H1 (cell line): ENCODE measurements at regions not wholly inside any gene's neighbourhood (a gene's known extent, or its start where the extent isn't known, plus 50 kb on each side); places are given as distances from the start of the nearest gene placed in this dataset.

ENCODE experiments used
- CTCF ChIA-PET: fragments of 300-600 bp; sonication (Branson Sonifier 250); formaldehyde crosslinking; loops from one replicate; lab custom pipeline; 2021; ENCODE audit not compliant: partially characterized antibody; lab: Charles Lee
- POLR2A ChIA-PET: fragments of 300-600 bp; sonication (Branson Sonifier 250); formaldehyde crosslinking; loops from one replicate; lab custom pipeline; 2021; ENCODE audit warnings: inconsistent platforms; ENCODE audit not compliant: partially characterized antibody; lab: Charles Lee
- DNase-seq, 2 experiments: peaks; one replicate each; pipeline versions ENCODE4 v3.0.0 to v3.0.0-alpha.2; 2010 to 2022; ENCODE audit warnings: low spot score in 2 of 2, low read depth in 1 of 2, mixed read lengths in 1 of 2
- FAIRE-seq: peaks from 2 replicates; lab custom pipeline; 2011; peaks lifted over from hg19 to GRCh38; lab: Jason Lieb, UNC
- H2AFZ ChIP-seq: 2 replicates; pipeline ENCODE4 v1.8.1; 2012; ENCODE audit warnings: low read length, inconsistent platforms
- H2AK5ac ChIP-seq: 2 replicates; pipeline ENCODE4 v1.6.1; 2013; ENCODE audit warnings: low read depth, low read length
- H2BK120ac ChIP-seq: replicated peaks from 2 replicates; pipeline ENCODE3; 2013; ENCODE audit warnings: low read depth, low read length, inconsistent platforms
- H2BK12ac ChIP-seq: 2 replicates; pipeline ENCODE4 v1.6.1; 2013; ENCODE audit warnings: low read depth, low read length
- H2BK15ac ChIP-seq: 2 replicates; pipeline ENCODE4 v1.6.1; 2013; ENCODE audit warnings: low read length
- H2BK20ac ChIP-seq: 2 replicates; pipeline ENCODE4 v1.6.1; 2013; ENCODE audit warnings: low read length
- H2BK5ac ChIP-seq: 2 replicates; pipeline ENCODE4 v1.6.1; 2013; ENCODE audit warnings: low read depth, low read length
- H3K14ac ChIP-seq: 2 replicates; pipeline ENCODE4 v1.6.1; 2013; ENCODE audit warnings: inconsistent platforms; ENCODE audit not compliant: insufficient read length
- H3K18ac ChIP-seq: 2 replicates; pipeline ENCODE4 v1.6.1; 2013; ENCODE audit warnings: low read length; ENCODE audit errors: extremely low read depth
- H3K23ac ChIP-seq: 2 replicates; pipeline ENCODE4 v1.6.1; 2013; ENCODE audit warnings: inconsistent platforms; ENCODE audit not compliant: insufficient read length
- H3K23me2 ChIP-seq: 2 replicates; pipeline ENCODE4 v1.6.1; 2013; ENCODE audit warnings: low read depth, low read length
- H3K27ac ChIP-seq: 2 replicates; pipeline ENCODE4 v1.6.1; 2011; ENCODE audit warnings: low read depth, low read length, inconsistent platforms
- H3K27me3 ChIP-seq, 4 experiments: replicated peaks in 1 of 4; 1 replicate in 1 of 4; 2 replicates in 3 of 4; pipeline versions ENCODE4 v1.6.1 to v1.8.1; 2011 to 2013; ENCODE audit warnings: low read length in 3 of 4, mild to moderate bottlenecking in 3 of 4, inconsistent platforms in 2 of 4, mixed read lengths in 2 of 4, moderate library complexity in 1 of 4; ENCODE audit not compliant: control insufficient read depth in 3 of 4, insufficient read depth in 3 of 4; ENCODE audit errors: extremely low read depth in 1 of 4
- H3K36me3 ChIP-seq, 4 experiments: 2 replicates each; pipeline versions ENCODE4 v1.6.1 to v1.8.1; 2011 to 2013; ENCODE audit warnings: mild to moderate bottlenecking in 4 of 4, low read length in 3 of 4, moderate library complexity in 2 of 4, control low read depth in 1 of 4, inconsistent platforms in 1 of 4; ENCODE audit not compliant: insufficient read depth in 4 of 4, control insufficient read depth in 2 of 4
- H3K4ac ChIP-seq: replicated peaks from 2 replicates; pipeline ENCODE3; 2013; ENCODE audit warnings: low read length, low read depth, mixed read lengths, inconsistent platforms; ENCODE audit not compliant: insufficient read length
- H3K4me1 ChIP-seq, 4 experiments: replicated peaks in 1 of 4; 1 replicate in 1 of 4; 2 replicates in 3 of 4; pipeline versions ENCODE4 v1.6.1 to v1.8.1; 2011 to 2013; ENCODE audit warnings: low read length in 3 of 4, inconsistent platforms in 2 of 4, mixed read lengths in 1 of 4; ENCODE audit not compliant: insufficient read depth in 4 of 4, control insufficient read depth in 3 of 4
- H3K4me2 ChIP-seq, 2 experiments: 2 replicates each; pipeline versions ENCODE4 v1.6.1 to v1.8.1; 2011 to 2013; ENCODE audit warnings: low read depth in 2 of 2, low read length in 2 of 2, control low read depth in 1 of 2, inconsistent platforms in 1 of 2, mild to moderate bottlenecking in 1 of 2; ENCODE audit not compliant: insufficient read depth in 1 of 2
- H3K4me3 ChIP-seq, 4 experiments: fragments of 200-600, 300-600 bp in 1 of 4; sonication (generic), shearing (Covaris generic), sonication (Bioruptor Twin) in 1 of 4; 2 replicates each; pipeline versions ENCODE4 v1.5.1 to v1.8.1; 2011 to 2016; ENCODE audit warnings: low read length in 4 of 4, low read depth in 3 of 4, control low read depth in 2 of 4, inconsistent platforms in 2 of 4, mild to moderate bottlenecking in 2 of 4, mixed read lengths in 1 of 4, moderate library complexity in 1 of 4; ENCODE audit not compliant: insufficient read depth in 2 of 4; ENCODE audit errors: extremely low read depth in 1 of 4
- H3K56ac ChIP-seq: replicated peaks from 2 replicates; pipeline ENCODE3; 2013; ENCODE audit warnings: low read depth, mild to moderate bottlenecking, mixed read lengths, low read length, inconsistent platforms; ENCODE audit not compliant: insufficient read length
- H3K79me1 ChIP-seq: 2 replicates; pipeline ENCODE4 v1.6.1; 2013; ENCODE audit warnings: low read depth, low read length, control low read depth
- H3K79me2 ChIP-seq, 2 experiments: 2 replicates each; pipeline versions ENCODE4 v1.6.1 to v1.8.1; 2012 to 2013; ENCODE audit warnings: low read length in 2 of 2, mild to moderate bottlenecking in 2 of 2, inconsistent platforms in 1 of 2; ENCODE audit not compliant: insufficient read depth in 2 of 2, control insufficient read depth in 1 of 2
- H3K9ac ChIP-seq, 4 experiments: replicated peaks in 1 of 4; 1 replicate in 1 of 4; 2 replicates in 3 of 4; pipeline versions ENCODE4 v1.6.1 to v1.8.1; 2011 to 2013; ENCODE audit warnings: low read depth in 3 of 4, low read length in 3 of 4, control low read depth in 2 of 4, mild to moderate bottlenecking in 2 of 4, moderate library complexity in 2 of 4, inconsistent platforms in 1 of 4; ENCODE audit errors: extremely low read depth in 1 of 4
- H3K9me3 ChIP-seq, 2 experiments: 2 replicates each; pipeline versions ENCODE4 v1.6.1 to v1.8.1; 2012 to 2013; ENCODE audit warnings: mild to moderate bottlenecking in 2 of 2, moderate library complexity in 2 of 2, control low read depth in 1 of 2, inconsistent platforms in 1 of 2, low read depth in 1 of 2, low read length in 1 of 2, mixed read lengths in 1 of 2; ENCODE audit not compliant: insufficient read depth in 2 of 2
- H4K20me1 ChIP-seq, 2 experiments: replicated peaks in 1 of 2; 2 replicates each; pipeline versions ENCODE3 to v1.8.1; 2011 to 2013; ENCODE audit warnings: inconsistent platforms in 2 of 2, low read length in 2 of 2, mild to moderate bottlenecking in 1 of 2; ENCODE audit not compliant: insufficient read depth in 2 of 2, control insufficient read depth in 1 of 2
- H4K5ac ChIP-seq: 2 replicates; pipeline ENCODE4 v1.6.1; 2013; ENCODE audit warnings: low read length, low read depth, mixed read lengths, inconsistent platforms; ENCODE audit not compliant: insufficient read length
- H4K8ac ChIP-seq: 2 replicates; pipeline ENCODE4 v1.8.0; 2013; ENCODE audit warnings: mild to moderate bottlenecking, moderate library complexity, low read length, inconsistent platforms; ENCODE audit not compliant: insufficient read depth; ENCODE audit errors: extremely low read depth
- H4K91ac ChIP-seq: replicated peaks from 2 replicates; pipeline ENCODE3; 2013; ENCODE audit warnings: low read length, mixed read lengths, inconsistent platforms; ENCODE audit not compliant: insufficient read length
- EZH2 ChIP-seq: fragments of 200-600 bp; sonication (generic); IDR thresholded peaks from 2 replicates; pipeline ENCODE4 v1.7.1; 2012; ENCODE audit warnings: low read depth, mild to moderate bottlenecking, moderate library complexity, low read length, inconsistent platforms; ENCODE audit not compliant: severe bottlenecking
- SRF ChIP-seq: IDR thresholded peaks from 2 replicates; pipeline ENCODE4 v1.6.1; 2011; ENCODE audit warnings: mild to moderate bottlenecking, low read depth, low read length, moderate library complexity
- TAF7 ChIP-seq: optimal IDR thresholded peaks from 2 replicates; pipeline ENCODE3; 2011; ENCODE audit warnings: low read depth, mild to moderate bottlenecking, inconsistent platforms, low read length, moderate library complexity, borderline replicate concordance
- WGBS, 2 experiments: shearing (Covaris generic) in 1 of 2; methylation state at CpG; one replicate each; pipeline versions ENCODE4 v1.1.6 to v1.1.7; 2013 to 2015; ENCODE audit warnings: low lambda C conversion rate in 2 of 2, mixed read lengths in 2 of 2, inconsistent platforms in 1 of 2, low coverage in 1 of 2, missing lambda C conversion rate in 1 of 2; ENCODE audit not compliant: insufficient replicate concordance in 2 of 2, insufficient coverage in 1 of 2, insufficient read length in 1 of 2; ENCODE audit errors: extremely low coverage in 1 of 2, missing lambda C conversion rate in 1 of 2; 5-methylcytosine and 5-hydroxymethylcytosine counted together

GRCh38 chr4:179017581-179017980 is 1575.3 kb upstream of the AGA start:
- no peak overlapping the region for H3K18ac ChIP-seq
- no peak overlapping the region for H2BK120ac ChIP-seq
- H3K79me1 ChIP-seq, result no peaks in the 10 kb centered on the region
- ChIA-PET POLR2A (no interaction called here), CTCF (interaction anchor here (0.5 to 1.6 kb wide), 5 partner anchors 9 to 880 kb away, joined by 3 to 6 read pairs (median 5); no protein-coding TSS in a partner anchor)
- H3K56ac ChIP-seq, result no peak overlapping the region
- no peak overlapping the region for H3K14ac ChIP-seq
- no peaks in the 10 kb centered on the region for H3K23me2 ChIP-seq
- no peaks in the 10 kb centered on the region for H3K36me3 ChIP-seq
- H3K4ac ChIP-seq, result no peak overlapping the region
- no peaks in the 10 kb centered on the region for H3K9me3 ChIP-seq
- no peak overlapping the region for H3K23ac ChIP-seq
- no peak overlapping the region for H4K8ac ChIP-seq
- no peak overlapping the region for H2AK5ac ChIP-seq
- H2AFZ ChIP-seq, result peak overlapping the region; percentile 59; the same call in 1 of the 2 replicates
- 90% methylated on average over 8 of the region's 8 CpGs; no CpG with 5 or more reads in 1 of the 2 experiments for WGBS, 2 experiments
- H2BK15ac ChIP-seq, result no peak overlapping the region
- no peaks in the 10 kb centered on the region for H4K20me1 ChIP-seq
- H3K4me2 ChIP-seq, result no peak overlapping the region
- no peaks in the 10 kb centered on the region for H3K27me3 ChIP-seq
- no peak overlapping the region for H3K27ac ChIP-seq
- FAIRE-seq, result no peak
- H4K5ac ChIP-seq, result no peak overlapping the region
- no peak overlapping the region for H2BK5ac ChIP-seq
- no peak overlapping the region for H3K4me3 ChIP-seq
- no peak overlapping the region for H4K91ac ChIP-seq
- no peak overlapping the region for H2BK20ac ChIP-seq
- no peak overlapping the region for H3K9ac ChIP-seq
- H2BK12ac ChIP-seq, result no peak overlapping the region
- H3K79me2 ChIP-seq, result no peaks in the 10 kb centered on the region
- TF ChIP-seq TAF7 (no peak), EZH2 (no peak), SRF (no peak)
- no peaks in the 10 kb centered on the region for H3K4me1 ChIP-seq
- no peak for DNase-seq
